ENCODE measurements at regions not wholly inside any gene's neighbourhood (a gene's known extent, or its start where the extent isn't known, plus 50 kb on each side); places are given as distances from the start of the nearest gene placed in this dataset.

- no peak for TF ChIP-seq POLR2A (IDR thresholded peaks at IDR 0.05; ENCODE audit: low read depth, low read length)
- no peak for TF ChIP-seq POLR2AphosphoS5 (IDR thresholded peaks at IDR 0.05; ENCODE audit: low read depth, low read length)
Measured at GRCh38 chr13:34278780-34279179, 460.8 kb downstream of the RFC3 start.
